RPMI8226 (cell line): ENCODE measurements at regions not wholly inside any gene's neighbourhood (a gene's known extent, or its start where the extent isn't known, plus 50 kb on each side); places are given as distances from the start of the nearest gene placed in this dataset.

Source experiments
- DNase-seq: peaks from one replicate; pipeline ENCODE4 v3.0.0-alpha.2; 2015

DNA sequence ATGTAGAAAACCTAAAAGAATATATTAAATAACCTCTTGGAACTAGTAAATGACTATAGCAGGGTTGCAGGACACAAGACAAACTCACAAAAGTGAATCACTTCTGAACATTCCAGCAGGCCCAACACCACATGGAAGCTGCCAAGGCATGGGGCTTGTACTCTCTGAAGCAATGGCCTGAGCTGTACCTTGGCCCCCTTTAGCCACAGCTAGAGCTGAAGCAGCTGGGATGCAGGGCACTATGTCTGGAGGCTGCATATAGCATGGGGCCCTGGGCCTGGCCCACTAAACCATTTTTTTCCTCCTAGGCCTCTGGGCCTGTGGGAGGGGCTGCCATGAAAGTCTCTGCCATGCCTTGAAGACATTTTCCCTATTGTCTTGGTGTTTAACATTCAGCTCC is 1067.3 kb downstream of the LRFN5 start:
- DNase-seq, result no peak

DNA sequence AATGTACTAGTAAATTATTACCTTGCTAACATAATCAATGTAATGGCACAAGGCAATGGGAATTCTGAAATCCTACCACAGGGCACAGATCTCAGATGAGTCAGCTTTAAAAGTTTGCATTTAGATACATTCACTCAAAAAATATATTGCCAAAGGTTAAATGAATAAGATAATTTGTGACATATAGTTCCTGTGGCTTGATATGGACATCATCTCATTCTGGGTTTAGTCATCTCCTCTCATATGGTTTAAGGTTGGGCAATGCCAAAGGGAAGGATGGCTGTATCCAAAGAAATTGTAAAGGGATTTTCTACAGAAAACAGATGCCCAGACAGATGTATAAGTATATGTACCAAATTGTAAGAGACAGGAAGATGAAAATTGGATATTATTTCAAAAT is 1065.0 kb downstream of the LRFN5 start:
- no peak for DNase-seq

DNA sequence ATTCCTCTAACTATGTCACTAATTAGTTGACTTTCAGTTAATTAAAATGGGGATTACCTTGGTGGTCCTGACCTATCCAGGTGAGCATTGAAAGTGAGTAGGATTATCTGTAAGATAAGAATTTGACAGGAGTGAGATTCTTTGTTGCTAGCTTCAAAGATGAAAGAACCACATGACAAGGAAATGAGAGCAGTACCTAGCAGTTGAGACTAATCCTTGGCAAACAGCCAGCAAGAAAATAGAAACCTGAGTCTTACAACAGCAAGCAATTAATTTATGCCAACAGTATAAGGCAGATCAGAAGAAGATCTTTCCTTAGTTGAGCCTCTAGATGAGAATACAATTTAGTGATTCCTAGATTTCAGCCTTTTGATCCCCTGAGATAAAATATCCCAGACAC is 1058.4 kb downstream of the LRFN5 start:
- DNase-seq, result no peak

DNA sequence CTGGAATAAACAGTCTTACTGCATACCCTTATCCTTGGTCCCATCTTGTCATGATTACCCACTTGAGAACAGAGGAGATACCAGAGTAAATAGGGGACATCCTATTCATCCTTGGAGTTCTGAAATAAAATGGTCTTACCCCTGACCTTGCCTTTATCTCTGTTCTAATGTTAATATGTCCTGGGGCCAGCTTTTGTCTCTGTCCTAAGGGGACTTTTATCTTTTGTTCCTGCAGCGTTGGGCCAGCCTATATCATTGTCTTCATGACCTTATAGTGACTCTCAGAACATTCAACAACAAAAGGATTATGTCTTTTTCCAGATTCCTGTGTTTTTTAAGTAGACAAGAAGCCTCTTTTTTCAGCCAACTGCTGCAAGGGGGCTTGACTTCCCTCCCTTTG is 1057.5 kb downstream of the LRFN5 start:
- no peak for DNase-seq

DNA sequence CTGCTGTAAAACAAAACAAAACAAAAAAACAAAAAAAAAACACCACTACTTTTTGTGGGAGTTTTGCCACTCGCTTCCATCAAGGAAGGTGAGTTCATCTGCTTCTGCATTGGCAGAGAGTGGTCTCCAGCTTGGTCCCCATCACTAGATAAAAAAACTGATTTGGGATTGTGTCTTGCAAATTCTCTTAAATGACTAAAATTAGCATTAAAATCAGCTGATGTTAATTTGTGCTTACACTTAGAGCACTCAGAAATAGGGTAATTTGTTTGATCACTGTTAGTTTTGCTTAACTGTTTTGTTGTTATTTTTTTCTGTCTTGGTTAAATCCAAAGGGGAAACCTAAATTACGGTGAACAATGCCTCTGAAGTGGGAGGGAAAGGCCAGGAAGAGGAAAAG is 1048.0 kb downstream of the LRFN5 start:
- DNase-seq, result no peak

DNA sequence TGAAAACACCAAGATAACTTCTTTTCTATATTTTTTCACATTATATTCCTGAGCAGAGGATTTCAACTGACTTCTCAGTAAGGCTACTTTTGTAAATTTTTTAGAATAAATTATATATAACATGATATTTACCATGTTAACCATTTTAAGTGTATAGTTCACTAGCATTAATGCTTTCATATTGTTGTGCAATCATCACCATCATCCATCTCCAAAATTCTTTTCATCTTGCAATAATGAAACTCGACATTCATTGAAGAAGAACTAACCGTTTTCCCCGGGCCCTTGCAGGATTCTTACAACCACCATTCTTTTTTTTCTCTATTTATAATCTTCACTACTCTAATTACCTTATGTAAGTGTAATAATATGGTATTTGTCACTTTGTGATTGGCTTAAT is 1036.1 kb downstream of the LRFN5 start:
- DNase-seq, result no peak

DNA sequence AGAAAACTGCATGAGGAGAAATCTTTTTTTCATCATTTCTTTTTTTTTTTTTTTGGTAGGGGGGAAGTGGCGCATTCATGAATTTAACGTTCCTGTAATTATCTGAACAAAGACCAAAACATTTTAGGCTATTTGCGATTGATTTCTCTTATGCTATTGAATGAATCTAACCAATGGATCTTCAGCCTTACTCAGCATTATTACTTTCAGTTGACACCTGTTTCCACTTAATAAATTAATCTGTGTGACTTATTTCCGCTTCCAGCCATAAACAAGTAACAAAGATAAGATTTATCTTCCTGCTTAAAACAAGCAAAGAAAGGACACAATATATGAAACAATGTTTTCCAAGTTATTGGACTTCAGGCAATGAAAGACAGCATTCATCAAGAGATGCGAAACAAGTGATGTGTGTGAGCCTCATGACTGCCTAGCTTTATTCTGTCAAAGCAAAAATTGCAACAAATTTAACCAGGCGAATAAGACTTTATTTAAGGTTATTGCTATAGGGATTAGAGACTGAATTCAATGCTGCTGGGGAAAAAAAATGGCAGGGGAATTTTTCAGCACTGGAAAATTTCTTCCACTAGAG is 1026.9 kb downstream of the LRFN5 start:
- DNase-seq, result no peak

DNA sequence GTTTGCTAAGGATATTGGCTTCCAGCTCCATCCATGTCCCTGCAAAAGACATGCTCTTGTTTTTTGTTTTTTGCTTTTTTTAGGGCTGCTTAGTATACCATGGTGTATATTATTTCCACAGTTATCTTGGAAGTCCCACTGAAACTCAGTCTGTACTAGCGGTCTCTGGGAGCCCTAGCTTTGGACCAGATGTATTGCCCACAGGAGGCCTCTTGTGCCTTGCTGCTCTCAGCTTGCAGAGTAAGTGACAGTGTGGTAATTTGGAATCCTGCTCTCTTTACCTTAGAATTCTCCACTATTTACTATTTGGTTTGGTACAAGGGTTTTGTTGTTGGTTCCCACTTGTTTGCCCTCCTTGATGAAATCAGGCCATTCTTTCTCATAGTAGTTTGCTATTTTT is 1022.9 kb downstream of the LRFN5 start:
- DNase-seq, result no peak

DNA sequence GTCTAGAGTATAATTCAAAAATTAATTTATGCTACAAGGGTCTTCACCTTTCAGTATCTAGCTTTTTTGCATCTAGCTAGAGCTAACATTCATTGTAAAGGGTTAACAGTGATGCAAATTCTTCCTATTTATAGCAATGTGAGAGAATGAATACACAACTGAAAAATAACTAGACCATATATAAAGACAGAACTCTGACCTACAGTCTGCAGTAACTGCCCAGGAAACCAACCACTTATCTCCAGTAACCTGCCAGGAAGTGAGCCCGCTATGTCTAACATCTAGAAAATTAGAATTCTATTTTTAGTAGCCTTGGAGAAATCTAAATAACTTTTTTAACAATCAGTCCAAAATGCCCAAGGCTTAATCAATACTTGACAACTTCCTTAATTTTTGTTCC is 1021.9 kb downstream of the LRFN5 start:
- no peak for DNase-seq

DNA sequence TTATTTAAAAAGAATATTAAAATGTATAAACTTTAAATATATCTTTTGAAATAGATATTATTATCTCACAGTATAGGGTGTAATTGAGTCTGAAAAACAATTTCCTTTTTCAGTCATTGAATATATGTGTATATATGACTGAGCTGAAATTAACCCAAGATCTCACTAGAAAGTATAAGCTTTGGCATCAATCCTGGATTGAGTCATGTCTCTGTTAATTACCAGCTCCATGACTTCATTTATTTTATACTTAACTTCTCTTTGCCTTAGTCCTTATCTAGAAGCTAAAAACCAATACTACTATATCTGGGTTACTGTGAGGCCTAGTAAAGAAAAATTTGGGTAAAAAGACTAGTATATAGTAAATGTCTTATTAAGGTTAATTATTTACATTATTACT is 1020.3 kb downstream of the LRFN5 start:
- DNase-seq, result no peak

DNA sequence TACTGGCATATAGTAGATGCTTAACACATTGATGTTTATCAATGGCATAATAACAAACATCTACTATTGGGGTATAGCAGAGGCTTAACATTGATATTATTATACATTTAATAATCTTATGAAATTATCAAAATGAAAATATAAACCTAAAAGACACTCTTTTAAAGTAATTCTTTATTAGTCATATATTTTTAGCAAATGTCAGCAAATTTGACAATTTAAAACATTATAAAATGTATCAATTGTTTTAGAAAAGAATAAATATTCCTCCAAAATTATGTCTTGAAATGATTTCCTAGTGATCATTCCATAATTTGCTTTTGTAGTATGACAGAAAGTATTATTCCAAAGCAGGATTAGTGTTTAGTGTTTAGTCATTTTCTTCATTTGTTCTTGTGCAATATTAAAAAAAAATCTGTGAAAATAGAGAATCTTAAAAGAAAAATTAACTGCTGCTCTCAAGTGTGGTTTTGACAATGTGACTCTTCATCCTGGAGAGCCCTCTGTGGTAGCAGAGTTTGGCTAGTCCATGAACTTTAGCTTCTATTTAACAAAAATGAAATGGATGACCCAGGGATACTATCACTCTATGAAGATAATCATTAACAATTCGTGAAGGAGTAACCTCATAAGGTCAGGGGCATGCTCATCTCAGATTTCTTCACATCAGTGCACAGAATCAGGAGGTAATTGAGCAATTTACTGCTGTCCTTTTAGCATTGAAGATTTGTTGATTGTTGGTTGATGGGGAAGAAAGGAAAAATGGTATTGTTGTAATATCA is 1018.5 kb downstream of the LRFN5 start:
- DNase-seq, result no peak

DNA sequence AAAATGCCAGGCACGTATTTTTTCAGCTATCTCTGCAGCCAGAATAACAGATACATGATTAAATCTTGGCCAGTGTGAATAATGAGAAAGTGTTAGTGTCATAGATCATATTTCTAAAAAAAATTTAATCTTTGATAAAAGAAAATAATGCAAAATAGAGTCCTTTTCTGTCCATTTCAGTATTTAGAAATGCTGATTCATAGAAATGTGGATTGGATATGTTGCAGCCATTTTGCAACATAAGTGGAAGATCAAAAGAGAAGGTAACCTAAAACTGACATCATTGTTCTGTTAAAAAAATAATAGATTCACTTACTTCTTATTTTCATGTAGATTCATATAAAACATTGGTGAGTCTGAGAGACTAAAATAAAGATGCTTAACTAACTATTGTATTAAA is 1010.3 kb downstream of the LRFN5 start:
- no peak for DNase-seq

DNA sequence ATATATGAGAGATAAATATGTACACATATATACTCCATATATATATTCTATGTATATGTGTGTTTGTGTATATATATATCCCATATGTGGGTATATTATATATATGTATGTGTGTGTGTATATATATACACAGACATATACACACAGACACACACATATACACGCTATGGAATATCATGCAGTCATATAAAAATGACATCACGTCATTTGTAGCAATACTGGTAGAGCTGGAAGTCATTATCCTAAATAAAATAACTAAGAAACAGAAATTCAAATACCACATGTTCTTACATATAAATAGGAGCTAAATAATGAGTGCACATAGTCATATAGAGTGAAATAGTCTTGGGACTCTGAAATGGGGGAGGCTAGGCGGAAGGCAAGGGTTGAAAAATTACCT is 1000.2 kb downstream of the LRFN5 start:
- DNase-seq, result no peak

DNA sequence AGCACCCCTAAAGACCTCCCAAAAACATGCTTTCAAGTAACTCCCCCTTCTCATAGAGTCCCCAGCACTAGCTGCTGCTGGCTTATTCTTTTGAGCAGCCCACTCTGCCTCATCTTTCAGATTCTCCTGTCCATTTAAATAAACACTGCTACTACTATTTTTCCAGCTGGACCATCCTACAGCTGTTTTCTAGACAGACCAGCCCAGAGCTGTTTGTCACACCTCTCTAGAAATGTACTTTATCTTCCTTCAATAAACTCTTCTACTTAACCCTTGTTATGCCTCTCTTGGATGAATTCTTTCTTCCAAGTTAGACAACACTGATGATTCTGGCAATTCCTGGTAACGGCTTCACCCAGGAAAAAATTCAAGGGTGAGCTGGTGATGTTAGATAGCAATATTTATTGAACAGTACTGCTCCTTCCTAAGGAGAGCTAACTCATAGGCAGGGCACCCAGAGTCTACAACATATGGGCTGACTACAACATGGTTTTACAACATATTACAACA is 995.7 kb downstream of the LRFN5 start:
- no peak for DNase-seq

DNA sequence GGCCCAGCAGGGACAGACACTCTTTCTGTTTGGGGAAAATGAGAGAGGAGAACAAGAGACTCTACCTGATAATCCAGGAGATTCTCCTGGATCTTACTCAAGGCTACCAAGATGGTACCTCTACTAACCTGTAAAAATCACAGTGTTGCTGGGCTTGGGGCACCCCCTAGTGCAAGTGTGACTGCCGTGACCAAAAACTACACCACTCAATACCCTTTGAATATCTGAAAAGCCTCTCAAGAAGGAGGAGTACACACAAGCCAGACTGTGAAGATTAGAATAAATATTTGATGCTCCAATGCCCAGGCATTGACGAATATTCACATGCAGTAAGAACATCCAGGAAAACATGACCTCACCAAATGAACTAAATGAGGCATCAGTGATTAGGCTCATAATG is 965.4 kb downstream of the LRFN5 start:
- no peak for DNase-seq

DNA sequence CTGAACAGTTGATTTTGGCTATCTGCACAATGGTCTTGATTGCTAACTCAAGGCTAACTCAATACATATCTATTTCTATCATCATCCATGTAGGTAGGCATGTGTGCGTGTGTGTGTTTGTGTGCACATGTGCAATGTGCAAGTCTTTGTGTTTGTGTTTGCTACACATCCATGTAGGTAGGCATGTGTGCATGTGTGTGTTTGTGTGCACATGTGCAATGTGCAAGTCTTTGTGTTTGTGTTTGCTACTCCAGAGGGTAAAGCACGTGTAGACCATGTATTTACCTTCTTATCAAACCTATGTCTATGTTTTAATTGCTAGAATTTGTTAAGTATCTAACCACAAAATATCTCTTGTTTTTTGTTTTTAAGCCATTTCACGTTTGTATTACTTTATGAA is 962.6 kb downstream of the LRFN5 start:
- no peak for DNase-seq

DNA sequence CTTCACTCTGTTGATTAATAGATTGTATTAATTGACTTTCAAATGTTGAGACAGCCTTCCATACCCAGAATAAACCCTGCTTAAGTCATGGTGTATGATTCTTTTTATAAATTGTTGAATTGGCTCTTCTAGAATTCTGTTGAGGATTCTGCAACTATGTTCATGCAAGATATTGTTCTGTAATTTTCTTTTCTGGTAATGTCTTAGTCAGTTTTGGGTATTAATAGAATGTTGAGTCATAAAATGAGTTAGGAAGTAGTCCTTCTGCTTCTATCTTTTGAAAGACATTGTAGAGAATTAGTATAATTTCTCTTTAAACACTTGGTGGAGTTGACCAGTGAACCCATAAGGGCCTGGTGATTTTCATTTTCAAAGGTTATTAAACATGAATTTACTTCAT is 958.9 kb downstream of the LRFN5 start:
- DNase-seq, result no peak

DNA sequence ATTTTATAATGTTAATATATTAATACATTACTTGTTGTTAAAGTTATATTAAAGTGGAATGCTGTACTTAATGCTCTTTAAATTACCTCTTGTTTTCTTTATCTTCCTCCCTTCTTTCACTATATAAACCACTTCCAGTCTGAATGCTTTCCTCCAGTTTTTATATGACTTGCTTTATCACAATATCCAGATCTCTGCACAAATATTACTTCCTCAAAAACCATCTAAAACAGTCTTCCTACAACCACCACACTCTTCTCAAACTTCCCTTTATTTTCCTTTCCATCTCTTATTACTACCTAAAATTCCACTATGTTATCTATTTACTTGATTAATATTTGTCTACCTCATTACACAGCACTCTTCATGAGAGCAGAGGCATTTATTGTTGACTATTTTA is 956.6 kb downstream of the LRFN5 start:
- DNase-seq, result no peak

DNA sequence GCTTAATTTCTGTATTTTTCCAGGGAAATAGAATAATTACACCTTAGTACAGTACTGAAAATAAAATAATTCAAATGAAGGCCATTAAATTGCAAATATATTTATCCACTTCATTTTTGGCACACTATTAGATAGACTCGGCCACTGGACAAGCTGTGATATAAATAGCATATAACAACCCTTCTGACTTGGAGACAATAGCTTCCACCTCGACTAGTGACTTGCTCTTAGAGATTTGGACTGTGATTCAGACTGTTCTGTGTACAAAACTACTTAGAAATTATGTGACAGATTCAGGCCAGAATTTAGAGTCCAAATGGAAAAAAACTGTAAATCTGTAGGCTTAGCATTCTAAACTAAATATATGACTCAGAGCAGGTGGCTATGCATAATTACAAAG is 949.9 kb downstream of the LRFN5 start:
- no peak for DNase-seq

DNA sequence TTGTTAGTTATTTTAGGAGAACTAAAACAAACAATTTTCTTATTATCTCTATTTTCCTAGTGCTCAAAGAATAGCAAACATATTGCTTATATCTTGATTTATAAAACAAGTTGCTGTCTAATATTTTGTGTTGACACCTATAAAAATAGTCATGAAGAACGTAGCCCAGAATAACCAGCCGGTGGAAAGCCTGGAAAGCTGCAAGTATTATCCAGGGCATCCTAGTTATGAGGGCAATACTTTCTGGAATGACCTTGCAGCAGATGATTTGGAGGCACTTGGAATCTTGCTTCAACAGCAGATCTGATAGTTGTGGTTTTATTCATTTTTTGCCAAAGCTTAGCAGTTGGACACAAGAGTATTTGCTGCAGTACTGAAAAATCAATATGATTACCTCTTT is 948.7 kb downstream of the LRFN5 start:
- DNase-seq, result no peak

DNA sequence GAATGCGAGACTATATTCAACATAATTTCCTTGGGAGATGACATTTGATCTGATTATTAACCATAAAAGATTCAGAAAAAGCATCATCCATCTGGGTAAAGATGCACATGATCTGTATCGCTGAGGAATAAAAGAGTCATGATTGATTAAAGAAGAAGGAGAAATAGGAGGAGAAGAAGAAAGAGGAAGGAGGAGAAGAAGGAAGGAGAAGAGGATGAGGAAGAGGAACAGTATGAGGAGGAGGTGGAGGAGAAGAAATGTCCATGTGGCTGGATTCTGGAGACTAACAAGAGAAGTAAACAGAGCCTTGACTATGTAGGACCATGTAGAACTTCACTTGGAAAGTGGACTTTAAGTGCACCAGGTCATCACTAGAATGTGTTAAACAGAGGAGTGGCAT is 947.4 kb downstream of the LRFN5 start:
- DNase-seq, result no peak

DNA sequence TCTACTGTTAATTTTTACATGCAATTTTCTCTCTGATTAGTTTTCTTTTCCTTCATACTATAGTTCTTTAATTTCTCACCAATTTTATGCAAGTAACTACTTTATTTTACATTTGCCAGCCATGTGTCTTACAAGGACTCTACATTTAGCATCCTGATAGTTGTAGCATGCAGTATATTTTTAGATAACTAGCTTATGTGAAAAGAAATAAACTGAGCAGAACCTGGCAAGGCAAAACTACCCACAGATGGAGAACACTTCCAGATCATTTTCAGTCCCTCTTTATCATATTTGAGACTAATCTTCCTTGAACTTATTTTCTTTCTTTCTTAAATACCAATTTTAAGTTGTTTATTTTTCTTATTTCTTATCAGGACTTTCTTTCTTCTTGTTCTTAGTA is 943.6 kb downstream of the LRFN5 start:
- no peak for DNase-seq

DNA sequence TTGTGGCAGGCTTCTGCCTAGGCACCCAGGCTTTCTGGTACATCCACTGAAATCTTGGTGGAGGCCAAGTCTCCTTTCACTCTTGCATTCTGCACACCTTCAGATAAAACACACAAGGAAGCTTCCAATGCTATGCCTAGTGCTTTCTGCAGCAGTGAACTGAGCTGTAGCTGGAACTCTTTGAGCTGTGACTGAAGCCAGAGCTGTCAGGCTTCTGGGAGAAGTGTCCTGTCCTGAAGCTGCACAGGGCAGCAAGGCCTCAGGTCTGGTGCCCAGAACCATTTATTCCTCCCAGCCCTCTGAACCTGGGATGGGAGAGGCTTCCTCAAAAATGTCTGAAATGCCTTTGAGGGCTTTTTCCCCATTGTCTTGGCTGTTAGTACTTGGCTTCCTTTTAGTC is 941.7 kb downstream of the LRFN5 start:
- no peak for DNase-seq

DNA sequence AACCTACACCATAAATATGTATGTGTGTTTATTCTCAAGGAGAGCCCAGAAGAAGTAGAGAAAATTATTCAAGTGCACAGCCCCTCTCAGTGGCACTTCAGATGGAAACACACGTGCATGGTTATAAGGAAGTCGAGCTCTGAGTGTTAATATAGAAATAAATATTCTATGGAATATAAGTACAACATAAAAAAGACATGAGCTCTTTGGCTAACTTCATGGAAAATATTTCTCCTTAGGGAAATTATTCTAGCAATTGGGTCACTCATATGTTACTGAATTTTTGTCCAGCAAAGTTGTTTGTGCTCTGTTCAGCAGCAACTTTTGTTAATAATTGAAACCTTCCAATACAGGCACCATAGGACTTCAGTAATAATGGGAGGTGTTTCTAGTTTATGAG is 939.0 kb downstream of the LRFN5 start:
- no peak for DNase-seq

DNA sequence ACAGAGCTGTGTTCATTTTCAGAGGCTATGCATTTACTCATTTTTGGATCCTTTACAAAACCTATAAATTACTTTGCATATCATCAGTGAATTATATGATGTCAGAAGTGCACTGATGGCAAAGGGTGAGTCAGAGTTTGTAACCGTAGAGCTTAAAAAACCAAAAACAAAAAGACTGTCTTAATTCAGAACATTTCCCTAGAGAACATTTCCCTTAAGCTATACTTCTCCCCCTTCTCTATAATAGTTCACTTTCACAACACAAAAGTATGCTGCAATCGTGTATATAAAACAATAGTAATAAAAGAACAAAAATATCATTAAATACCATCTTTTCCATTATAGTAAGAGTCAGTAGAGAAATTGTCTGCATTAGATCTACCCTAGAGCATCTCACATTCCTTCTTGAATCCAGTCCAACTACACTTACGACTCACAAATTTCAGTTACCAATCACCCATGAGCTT is 934.9 kb downstream of the LRFN5 start:
- no peak for DNase-seq
